ENCODE measurements at regions not wholly inside any gene's neighbourhood (a gene's known extent, or its start where the extent isn't known, plus 50 kb on each side); places are given as distances from the start of the nearest gene placed in this dataset.
A peak's percentile ranks its signal among the peaks of the same experiment; 100 is the strongest.
"Not testable (repeated sequence)": the region's sequence is repeated elsewhere in the genome, so short reads cannot be mapped to it uniquely, and the experiment has no call there.

DNA sequence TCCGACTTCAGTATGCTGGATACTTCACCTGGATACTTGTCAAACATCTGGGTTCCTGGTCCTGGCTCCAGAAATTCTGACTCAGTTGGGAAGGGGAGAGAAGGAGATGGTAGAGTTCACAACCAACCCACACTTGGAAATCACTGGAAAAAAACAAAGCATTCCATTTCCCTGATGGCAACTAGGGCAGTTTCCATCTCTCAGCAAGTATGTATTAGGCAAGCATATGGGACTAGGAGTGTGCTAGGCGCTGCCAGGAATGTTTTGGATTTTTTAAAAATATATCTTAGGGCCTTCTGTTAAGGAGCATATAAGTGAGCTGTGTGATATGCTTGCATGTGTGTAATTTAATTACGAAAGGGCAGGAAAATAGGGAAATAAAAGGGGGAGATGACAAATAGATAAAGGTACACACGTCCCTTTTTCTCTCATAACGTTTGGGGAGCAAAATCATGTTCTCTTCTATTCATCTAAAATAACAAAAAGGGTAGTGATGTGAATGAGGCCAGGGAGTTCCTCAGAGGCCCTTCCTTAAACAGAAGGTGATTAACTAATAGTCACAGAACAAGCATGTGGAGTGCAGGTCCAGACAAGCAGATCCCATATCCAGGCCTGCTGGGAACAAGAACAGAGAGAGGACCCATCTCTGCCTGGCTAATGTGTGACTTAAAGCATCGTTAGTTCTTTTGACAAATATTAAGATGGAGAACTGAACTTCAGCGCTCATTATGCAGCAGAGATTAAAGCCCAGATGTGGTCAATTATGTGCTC lies 64.5 kb upstream of the NFE2L3 start:
- H3K27ac Mint-ChIP-seq (ENCODE audit: unreplicated experiment) = peak overlapping the region; percentile 53
- peaks cover 4% of the 10 kb centered on the region for H3K4me1 ChIP-seq (ENCODE audit: insufficient read depth, low read length)
- no peak overlapping the region for H2AFZ ChIP-seq (ENCODE audit: low read depth, low read length)
- no peak overlapping the region for H3K4me3 ChIP-seq (ENCODE audit: insufficient read depth, low read depth, low read length)
- TF ChIP-seq, protein P1, sequence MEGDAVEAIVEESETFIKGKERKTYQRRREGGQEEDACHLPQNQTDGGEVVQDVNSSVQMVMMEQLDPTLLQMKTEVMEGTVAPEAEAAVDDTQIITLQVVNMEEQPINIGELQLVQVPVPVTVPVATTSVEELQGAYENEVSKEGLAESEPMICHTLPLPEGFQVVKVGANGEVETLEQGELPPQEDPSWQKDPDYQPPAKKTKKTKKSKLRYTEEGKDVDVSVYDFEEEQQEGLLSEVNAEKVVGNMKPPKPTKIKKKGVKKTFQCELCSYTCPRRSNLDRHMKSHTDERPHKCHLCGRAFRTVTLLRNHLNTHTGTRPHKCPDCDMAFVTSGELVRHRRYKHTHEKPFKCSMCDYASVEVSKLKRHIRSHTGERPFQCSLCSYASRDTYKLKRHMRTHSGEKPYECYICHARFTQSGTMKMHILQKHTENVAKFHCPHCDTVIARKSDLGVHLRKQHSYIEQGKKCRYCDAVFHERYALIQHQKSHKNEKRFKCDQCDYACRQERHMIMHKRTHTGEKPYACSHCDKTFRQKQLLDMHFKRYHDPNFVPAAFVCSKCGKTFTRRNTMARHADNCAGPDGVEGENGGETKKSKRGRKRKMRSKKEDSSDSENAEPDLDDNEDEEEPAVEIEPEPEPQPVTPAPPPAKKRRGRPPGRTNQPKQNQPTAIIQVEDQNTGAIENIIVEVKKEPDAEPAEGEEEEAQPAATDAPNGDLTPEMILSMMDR (IDR thresholded peaks at IDR 0.05; ENCODE audit: insufficient read depth, low read depth, low read length) = no peak
- TF ChIP-seq EZH2 (IDR thresholded peaks at IDR 0.05; ENCODE audit: insufficient read depth, low read length) = no peak
- FAIRE-seq = no peak
- H3K36me3 ChIP-seq (ENCODE audit: insufficient read depth, low read length) = no peaks in the 10 kb centered on the region
- no peak for DNase-seq (ENCODE audit: low read depth)
- no peaks in the 10 kb centered on the region for H3K9me3 Mint-ChIP-seq (ENCODE audit: unreplicated experiment)
- no peaks in the 10 kb centered on the region for H3K9me3 ChIP-seq (ENCODE audit: insufficient read depth, low read depth, low read length)
- H3K9ac ChIP-seq (ENCODE audit: low read length) = no peak overlapping the region
- no peak overlapping the region for H3K27ac ChIP-seq (ENCODE audit: low read depth, low read length)
- peaks cover 3% of the 10 kb centered on the region for H3K27me3 Mint-ChIP-seq (ENCODE audit: low read depth, unreplicated experiment)
- no peaks in the 10 kb centered on the region for H3K79me2 ChIP-seq (ENCODE audit: insufficient read depth, low read length)
- no peaks in the 10 kb centered on the region for H3K27me3 ChIP-seq (ENCODE audit: insufficient read depth, low read length)
- no peak overlapping the region for H3K4me3 Mint-ChIP-seq (ENCODE audit: unreplicated experiment)
- no peaks in the 10 kb centered on the region for H4K20me1 ChIP-seq (ENCODE audit: insufficient read depth, low read length)
- peaks cover 11% of the 10 kb centered on the region for H3K4me1 Mint-ChIP-seq (ENCODE audit: low read depth, unreplicated experiment)
- H3K4me2 ChIP-seq (ENCODE audit: low read length) = no peak overlapping the region
- no peaks in the 10 kb centered on the region for H3K36me3 Mint-ChIP-seq (ENCODE audit: low read depth, unreplicated experiment)

DNA sequence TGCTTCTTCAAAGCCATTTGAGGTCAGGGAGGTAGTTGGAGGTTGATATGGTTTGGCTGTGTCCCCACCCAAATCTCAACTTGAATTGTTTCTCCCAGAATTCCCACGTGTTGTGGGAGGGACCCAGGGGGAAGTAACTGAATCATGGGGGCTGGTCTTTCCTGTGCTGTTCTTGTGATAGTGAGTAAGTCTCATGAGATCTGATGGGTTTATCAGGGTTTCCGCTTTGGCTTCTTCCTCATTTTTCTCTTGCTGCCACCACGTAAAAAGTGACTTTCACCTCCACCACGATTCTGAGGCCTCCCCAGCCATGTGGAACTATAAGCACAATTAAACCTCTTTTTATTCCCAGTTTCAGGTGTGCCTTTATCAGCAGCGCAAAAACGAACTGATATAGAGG lies 62.5 kb upstream of the NFE2L3 start:
- not testable (repeated sequence) for H3K36me3 ChIP-seq (ENCODE audit: insufficient read depth, low read length); H3K4me3 Mint-ChIP-seq (ENCODE audit: unreplicated experiment)

DNA sequence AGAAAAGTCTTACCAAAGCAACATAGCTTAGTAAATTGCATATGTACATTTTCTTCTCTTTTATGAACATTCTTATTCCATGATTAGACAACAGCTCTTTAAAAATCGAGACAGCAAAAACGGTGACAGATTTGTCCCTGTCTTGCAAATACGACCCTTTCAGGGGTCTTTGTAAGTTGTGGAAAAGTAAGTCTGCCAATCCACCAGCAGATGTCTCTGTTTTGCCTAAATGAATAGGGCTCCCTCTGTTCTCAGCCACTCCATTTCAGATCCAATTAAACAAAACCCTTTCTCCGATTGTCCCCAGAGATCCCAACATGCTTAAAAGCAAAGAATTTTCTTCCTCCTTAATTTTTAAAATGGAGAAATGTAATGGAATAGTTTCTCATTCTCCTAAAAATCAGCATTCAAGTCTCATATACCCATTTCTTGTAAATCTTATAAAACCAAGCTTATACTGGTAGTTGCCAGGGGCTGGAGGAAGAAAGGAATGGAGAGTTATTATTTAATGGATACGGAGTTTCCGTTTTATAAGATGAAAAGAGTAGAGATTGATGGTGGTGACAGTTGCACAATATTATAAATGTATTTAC lies 61.0 kb upstream of the NFE2L3 start:
- TF ChIP-seq, protein P1 (IDR thresholded peaks at IDR 0.05; ENCODE audit: insufficient read depth, low read depth, low read length) = peak; percentile 75
- TF ChIP-seq EZH2 (IDR thresholded peaks at IDR 0.05; ENCODE audit: insufficient read depth, low read length) = no peak
- peaks cover 4% of the 10 kb centered on the region for H3K4me1 ChIP-seq (ENCODE audit: insufficient read depth, low read length)
- H3K9me3 ChIP-seq (ENCODE audit: insufficient read depth, low read depth, low read length) = no peaks in the 10 kb centered on the region
- Mint-ChIP-seq H3K36me3 (ENCODE audit: low read depth, unreplicated experiment) (no peaks in the 10 kb centered on the region), H3K4me1 (ENCODE audit: low read depth, unreplicated experiment) (peaks cover 9% of the 10 kb centered on the region), H3K27me3 (ENCODE audit: low read depth, unreplicated experiment) (no peaks in the 10 kb centered on the region), H3K4me3 (ENCODE audit: unreplicated experiment) (peak overlapping the region; percentile 35), H3K27ac (ENCODE audit: unreplicated experiment) (no peak overlapping the region), H3K9me3 (ENCODE audit: unreplicated experiment) (no peaks in the 10 kb centered on the region)
- H3K36me3 ChIP-seq (ENCODE audit: insufficient read depth, low read length) = no peaks in the 10 kb centered on the region
- peak; percentile 50 for FAIRE-seq
- H3K4me3 ChIP-seq (ENCODE audit: insufficient read depth, low read depth, low read length) = peak overlapping the region; percentile 18
- peak overlapping the region; percentile 25 for H3K9ac ChIP-seq (ENCODE audit: low read length)
- no peaks in the 10 kb centered on the region for H3K27me3 ChIP-seq (ENCODE audit: insufficient read depth, low read length)
- peak; percentile 48 for DNase-seq (ENCODE audit: low read depth)
- H3K79me2 ChIP-seq (ENCODE audit: insufficient read depth, low read length) = no peaks in the 10 kb centered on the region
- H3K27ac ChIP-seq (ENCODE audit: low read depth, low read length) = no peak overlapping the region
- peak overlapping the region; percentile 38 for H2AFZ ChIP-seq (ENCODE audit: low read depth, low read length)
- peak overlapping the region; percentile 75 for H3K4me2 ChIP-seq (ENCODE audit: low read length)
- no peaks in the 10 kb centered on the region for H4K20me1 ChIP-seq (ENCODE audit: insufficient read depth, low read length)

More for the DNA sequence above, 62.5 kb upstream of the NFE2L3 start:
- H3K79me2 ChIP-seq (ENCODE audit: insufficient read depth, low read length); H3K4me2 ChIP-seq (ENCODE audit: low read length); H3K36me3 Mint-ChIP-seq (ENCODE audit: low read depth, unreplicated experiment); H3K4me1 ChIP-seq (ENCODE audit: insufficient read depth, low read length); H3K27me3 ChIP-seq (ENCODE audit: insufficient read depth, low read length); H3K27me3 Mint-ChIP-seq (ENCODE audit: low read depth, unreplicated experiment); DNase-seq (ENCODE audit: low read depth); H3K27ac Mint-ChIP-seq (ENCODE audit: unreplicated experiment); H3K27ac ChIP-seq (ENCODE audit: low read depth, low read length); H2AFZ ChIP-seq (ENCODE audit: low read depth, low read length); H3K4me1 Mint-ChIP-seq (ENCODE audit: low read depth, unreplicated experiment); H3K4me3 ChIP-seq (ENCODE audit: insufficient read depth, low read depth, low read length); H3K9me3 ChIP-seq (ENCODE audit: insufficient read depth, low read depth, low read length); FAIRE-seq; H3K9ac ChIP-seq (ENCODE audit: low read length); H3K9me3 Mint-ChIP-seq (ENCODE audit: unreplicated experiment); H4K20me1 ChIP-seq (ENCODE audit: insufficient read depth, low read length): not testable (repeated sequence)

Measured in astrocyte (in vitro differentiated cells and primary cell).